Trophoblast cell (in vitro differentiated cells and primary cell): ENCODE measurements at regions not wholly inside any gene's neighbourhood (a gene's known extent, or its start where the extent isn't known, plus 50 kb on each side); places are given as distances from the start of the nearest gene placed in this dataset.
"Not testable (repeated sequence)": the region's sequence is repeated elsewhere in the genome, so short reads cannot be mapped to it uniquely, and the experiment has no call there.

Experiments used
- DNase-seq, 2 donors: peaks; one replicate each; pipeline ENCODE4 v3.0.0-alpha.2; 2016
- H2AFZ ChIP-seq: 2 replicates; pipeline ENCODE4 v1.6.1; 2013; ENCODE audit warnings: low read length, moderate library complexity, mild to moderate bottlenecking; ENCODE audit not compliant: insufficient read depth, poor library complexity
- H2AK5ac ChIP-seq: 2 replicates; pipeline ENCODE4 v1.6.1; 2013; ENCODE audit warnings: mild to moderate bottlenecking, low read length
- H2BK120ac ChIP-seq: 2 replicates; pipeline ENCODE4 v1.6.1; 2013; ENCODE audit warnings: low read length, mild to moderate bottlenecking, moderate library complexity; ENCODE audit not compliant: insufficient read depth, poor library complexity
- H2BK12ac ChIP-seq: 2 replicates; pipeline ENCODE4 v1.6.1; 2013; ENCODE audit warnings: mild to moderate bottlenecking, low read length, moderate library complexity
- H2BK5ac ChIP-seq: 2 replicates; pipeline ENCODE4 v1.6.1; 2013; ENCODE audit warnings: low read length, low read depth, moderate library complexity, mild to moderate bottlenecking; ENCODE audit not compliant: poor library complexity
- H3K14ac ChIP-seq: 2 replicates; pipeline ENCODE4 v1.6.1; 2013; ENCODE audit warnings: mild to moderate bottlenecking, low read length
- H3K18ac ChIP-seq: 2 replicates; pipeline ENCODE4 v1.6.1; 2013; ENCODE audit warnings: mild to moderate bottlenecking, low read length
- H3K23ac ChIP-seq: 2 replicates; pipeline ENCODE4 v1.6.1; 2013; ENCODE audit warnings: low read length
- H3K27ac ChIP-seq: 2 replicates; pipeline ENCODE4 v1.5.1; 2013; ENCODE audit warnings: low read depth, mild to moderate bottlenecking, inconsistent platforms, low read length, moderate library complexity
- H3K27me3 ChIP-seq: 2 replicates; pipeline ENCODE4 v1.6.1; 2013; ENCODE audit warnings: inconsistent platforms, mild to moderate bottlenecking, low read length, moderate library complexity; ENCODE audit not compliant: insufficient read depth
- H3K36me3 ChIP-seq, 2 experiments: 1 replicate in 1 of 2; 2 replicates in 1 of 2; pipeline ENCODE4 v1.6.1; 2013; ENCODE audit warnings: low read length in 2 of 2, mild to moderate bottlenecking in 2 of 2, moderate library complexity in 1 of 2; ENCODE audit not compliant: insufficient read depth in 2 of 2, control insufficient read depth in 1 of 2
- H3K4ac ChIP-seq: 2 replicates; pipeline ENCODE4 v1.6.1; 2013; ENCODE audit warnings: low read depth, mild to moderate bottlenecking, low read length, moderate library complexity
- H3K4me1 ChIP-seq, 2 experiments: 1 replicate in 1 of 2; 2 replicates in 1 of 2; pipeline ENCODE4 v1.6.1; 2013; ENCODE audit warnings: low read length in 2 of 2, mild to moderate bottlenecking in 2 of 2, moderate library complexity in 1 of 2; ENCODE audit not compliant: insufficient read depth in 2 of 2, control insufficient read depth in 1 of 2
- H3K4me2 ChIP-seq: 2 replicates; pipeline ENCODE4 v1.6.1; 2013; ENCODE audit warnings: inconsistent platforms, mild to moderate bottlenecking, low read length, moderate library complexity
- H3K4me3 ChIP-seq: 2 replicates; pipeline ENCODE4 v1.5.1; 2013; ENCODE audit warnings: mild to moderate bottlenecking, low read depth, low read length, inconsistent platforms
- H3K79me1 ChIP-seq: one replicate; pipeline ENCODE4 v1.6.1; 2013; ENCODE audit warnings: low read length
- H3K79me2 ChIP-seq: 2 replicates; pipeline ENCODE4 v1.6.1; 2013; ENCODE audit warnings: low read length, mild to moderate bottlenecking; ENCODE audit not compliant: control insufficient read depth, insufficient read depth, poor library complexity
- H3K9ac ChIP-seq: 2 replicates; pipeline ENCODE4 v1.6.1; 2013; ENCODE audit warnings: mild to moderate bottlenecking, low read length
- H3K9me3 ChIP-seq: 2 replicates; pipeline ENCODE4 v1.6.1; 2013; ENCODE audit warnings: low read depth, mild to moderate bottlenecking, control low read depth, inconsistent platforms, low read length; ENCODE audit not compliant: insufficient read depth
- H4K12ac ChIP-seq: 2 replicates; pipeline ENCODE4 v1.6.1; 2013; ENCODE audit warnings: low read depth, mild to moderate bottlenecking, low read length, moderate library complexity
- H4K8ac ChIP-seq: 2 replicates; pipeline ENCODE4 v1.6.1; 2013; ENCODE audit warnings: low read depth, mild to moderate bottlenecking, low read length, moderate library complexity
- H4K91ac ChIP-seq: one replicate; pipeline ENCODE4 v1.6.1; 2013; ENCODE audit warnings: low read depth, mild to moderate bottlenecking, low read length, moderate library complexity
- WGBS: extraction: QIAGEN DNeasy Blood & Tissue Kit; methylation state at CpG from one replicate; pipeline ENCODE4 v1.1.7; 2013; ENCODE audit warnings: missing lambda C conversion rate; ENCODE audit not compliant: insufficient read length, insufficient coverage; ENCODE audit errors: extremely low coverage; 5-methylcytosine and 5-hydroxymethylcytosine counted together

- Histone ChIP-seq H3K9ac (no peak overlapping the region), H3K4me3 (no peak overlapping the region), H3K14ac (no peak overlapping the region), H3K4me2 (no peak overlapping the region), H3K23ac (no peak overlapping the region), H2AK5ac (no peak overlapping the region), H3K27me3 (no peaks in the 10 kb centered on the region), H3K4me1 (no peaks in the 10 kb centered on the region), H4K12ac (no peak overlapping the region), H2BK120ac (no peak overlapping the region), H4K91ac (no peak overlapping the region), H2BK12ac (no peak overlapping the region), H3K79me1 (no peaks in the 10 kb centered on the region), H4K8ac (no peak overlapping the region), H3K79me2 (no peaks in the 10 kb centered on the region), H3K9me3 (peaks cover 21% of the 10 kb centered on the region), H3K18ac (no peak overlapping the region), H3K4ac (no peak overlapping the region), H3K36me3 (no peaks in the 10 kb centered on the region), H2AFZ (no peak overlapping the region), H2BK5ac (no peak overlapping the region), H3K27ac (no peak overlapping the region)
- DNase-seq: no peak
- no CpG with 5 or more reads among the region's 10 CpGs for WGBS
Measured at GRCh38 chr22:47615051-47615450, 852.6 kb downstream of the TBC1D22A start.

- Histone ChIP-seq H3K27me3 (no peaks in the 10 kb centered on the region), H4K91ac (no peak overlapping the region), H2BK120ac (no peak overlapping the region), H3K36me3 (no peaks in the 10 kb centered on the region), H3K27ac (no peak overlapping the region), H2BK12ac (no peak overlapping the region), H3K4me2 (no peak overlapping the region), H3K79me2 (no peaks in the 10 kb centered on the region), H3K4me1 (no peaks in the 10 kb centered on the region), H2AK5ac (no peak overlapping the region), H3K23ac (no peak overlapping the region), H4K12ac (no peak overlapping the region), H4K8ac (no peak overlapping the region), H3K4me3 (no peak overlapping the region), H2BK5ac (no peak overlapping the region), H3K79me1 (no peaks in the 10 kb centered on the region), H3K9me3 (peaks cover 28% of the 10 kb centered on the region), H3K9ac (no peak overlapping the region), H3K4ac (no peak overlapping the region), H2AFZ (no peak overlapping the region), H3K14ac (no peak overlapping the region), H3K18ac (no peak overlapping the region)
- DNase-seq: no peak
- WGBS: no CpG with 5 or more reads among the region's 13 CpGs
Measured at GRCh38 chr22:47613606-47614350, 851.3 kb downstream of the TBC1D22A start.

GRCh38 chr22:47613181-47613580 is 850.7 kb downstream of the TBC1D22A start:
- not testable (repeated sequence) for H3K79me1 ChIP-seq, DNase-seq, H2AK5ac ChIP-seq, H3K4me3 ChIP-seq, H2AFZ ChIP-seq, H3K4me2 ChIP-seq, H3K23ac ChIP-seq, H3K27ac ChIP-seq, H3K9ac ChIP-seq, H2BK12ac ChIP-seq, H4K91ac ChIP-seq, H3K14ac ChIP-seq, H2BK5ac ChIP-seq, H3K18ac ChIP-seq, H2BK120ac ChIP-seq, H4K12ac ChIP-seq, H3K36me3 ChIP-seq, H3K27me3 ChIP-seq, H4K8ac ChIP-seq, H3K4me1 ChIP-seq, H3K4ac ChIP-seq, H3K79me2 ChIP-seq
- no CpG with 5 or more reads among the region's 11 CpGs for whole genome bisulfite sequencing
- peaks cover 30% of the 10 kb centered on the region for H3K9me3 ChIP-seq

- Histone ChIP-seq H3K9ac (no peak overlapping the region), H3K4ac (no peak overlapping the region), H4K12ac (no peak overlapping the region), H3K18ac (no peak overlapping the region), H4K8ac (no peak overlapping the region), H2BK120ac (no peak overlapping the region), H3K4me3 (peak overlapping the region; percentile 9), H3K23ac (no peak overlapping the region), H3K4me2 (no peak overlapping the region), H3K9me3 (peaks cover 33% of the 10 kb centered on the region), H3K27ac (no peak overlapping the region), H2AFZ (no peak overlapping the region), H3K79me1 (no peaks in the 10 kb centered on the region), H3K36me3 (no peaks in the 10 kb centered on the region), H3K4me1 (no peaks in the 10 kb centered on the region), H3K27me3 (no peaks in the 10 kb centered on the region), H2AK5ac (no peak overlapping the region), H3K14ac (no peak overlapping the region), H2BK12ac (no peak overlapping the region), H2BK5ac (no peak overlapping the region), H4K91ac (no peak overlapping the region), H3K79me2 (no peaks in the 10 kb centered on the region)
- no peak for DNase-seq
- no CpG with 5 or more reads among the region's 17 CpGs for WGBS
Measured at GRCh38 chr22:47612311-47612910, 850.0 kb downstream of the TBC1D22A start.
